Keratinocyte (primary cell): ENCODE measurements at regions not wholly inside any gene's neighbourhood (a gene's known extent, or its start where the extent isn't known, plus 50 kb on each side); places are given as distances from the start of the nearest gene placed in this dataset.

Experiments used
- DNase-seq: peaks from one replicate; pipeline ENCODE4 v3.0.0-alpha.2; 2011; ENCODE audit warnings: low read depth, missing footprints, low spot score
- FAIRE-seq: peaks from 2 replicates; lab custom pipeline; 2011; peaks lifted over from hg19 to GRCh38; lab: Jason Lieb, UNC
- H2AFZ ChIP-seq: 2 replicates; pipeline ENCODE4 v1.6.0; 2012; ENCODE audit warnings: low read length, control low read depth, inconsistent platforms; ENCODE audit not compliant: control insufficient read depth
- H3K27ac ChIP-seq: 2 replicates; pipeline ENCODE4 v1.5.1; 2011; ENCODE audit warnings: low read length; ENCODE audit not compliant: control insufficient read depth, insufficient read depth
- H3K27me3 ChIP-seq: 3 replicates; pipeline ENCODE4 v1.6.0; 2011; ENCODE audit warnings: low read length; ENCODE audit not compliant: control insufficient read depth, insufficient read depth; ENCODE audit errors: extremely low read depth
- H3K36me3 ChIP-seq, 2 experiments: 2 replicates in 1 of 2; 3 replicates in 1 of 2; pipeline ENCODE4 v1.5.1; 2011; ENCODE audit warnings: low read length in 2 of 2, mild to moderate bottlenecking in 1 of 2; ENCODE audit not compliant: control insufficient read depth in 2 of 2, insufficient read depth in 2 of 2; ENCODE audit errors: extremely low read depth in 1 of 2
- H3K4me1 ChIP-seq: 3 replicates; pipeline ENCODE4 v1.5.1; 2011; ENCODE audit warnings: low read length; ENCODE audit not compliant: control insufficient read depth, insufficient read depth; ENCODE audit errors: extremely low read depth
- H3K4me2 ChIP-seq: 3 replicates; pipeline ENCODE4 v1.6.0; 2011; ENCODE audit warnings: low read depth, low read length; ENCODE audit not compliant: control insufficient read depth, insufficient read depth; ENCODE audit errors: extremely low read depth
- H3K4me3 ChIP-seq, 3 experiments: fragments of 200-600 bp in 1 of 3; sonication (generic) in 1 of 3; 2 replicates in 2 of 3; 3 replicates in 1 of 3; pipeline ENCODE4 v1.5.1; 2011 to 2016; ENCODE audit warnings: low read length in 3 of 3, mild to moderate bottlenecking in 3 of 3, control low read depth in 2 of 3, inconsistent platforms in 1 of 3, low read depth in 1 of 3, mixed read lengths in 1 of 3, mixed run types in 1 of 3, moderate library complexity in 1 of 3; ENCODE audit not compliant: control insufficient read depth in 2 of 3, insufficient read depth in 2 of 3; ENCODE audit errors: extremely low read depth in 1 of 3
- H3K79me2 ChIP-seq: 2 replicates; pipeline ENCODE4 v1.6.0; 2012; ENCODE audit warnings: low read length; ENCODE audit not compliant: control insufficient read depth, insufficient read depth
- H3K9ac ChIP-seq: 3 replicates; pipeline ENCODE4 v1.6.0; 2011; ENCODE audit warnings: low read length; ENCODE audit not compliant: control insufficient read depth, insufficient read depth; ENCODE audit errors: extremely low read depth
- H3K9me1 ChIP-seq: 3 replicates; pipeline ENCODE4 v1.6.0; 2011; ENCODE audit warnings: low read length; ENCODE audit not compliant: control insufficient read depth, insufficient read depth; ENCODE audit errors: extremely low read depth
- H3K9me3 ChIP-seq: 2 replicates; pipeline ENCODE4 v1.5.1; 2012; ENCODE audit warnings: low read depth, low read length; ENCODE audit not compliant: control insufficient read depth
- H4K20me1 ChIP-seq: 3 replicates; pipeline ENCODE4 v1.6.0; 2011; ENCODE audit warnings: low read length; ENCODE audit not compliant: control insufficient read depth, insufficient read depth; ENCODE audit errors: extremely low read depth
- CTCF ChIP-seq, 3 experiments: IDR thresholded peaks in 1 of 3; conservative IDR thresholded peaks in 1 of 3; optimal IDR thresholded peaks in 1 of 3; 2 replicates in 2 of 3; 3 replicates in 1 of 3; pipeline versions ENCODE3 to v1.5.1; 2011; ENCODE audit warnings: low read length in 3 of 3, mild to moderate bottlenecking in 3 of 3, moderate library complexity in 2 of 3, control low read depth in 1 of 3, inconsistent platforms in 1 of 3; ENCODE audit not compliant: insufficient read depth in 2 of 3; ENCODE audit errors: extremely low read depth in 1 of 3
- EZH2 ChIP-seq: IDR thresholded peaks from one replicate; pipeline ENCODE4 v1.6.1; 2012; ENCODE audit warnings: inconsistent platforms, mild to moderate bottlenecking, low read length, moderate library complexity
- dilution Hi-C: fragments of 300-500 bp; cut with MboI; formaldehyde crosslinking; loops from one replicate; pipeline ENCODE4 v1.7.0; 2020; ENCODE audit warnings: low sequenced_read_pairs; ENCODE audit not compliant: extremely low pct_ligation_motif_present

- H2AFZ ChIP-seq, result no peak overlapping the region
- H3K36me3 ChIP-seq, result no peaks in the 10 kb centered on the region
- TF ChIP-seq CTCF (optimal IDR thresholded peaks at IDR 0.05 in 1 of 3, IDR thresholded peaks at IDR 0.05 in 1 of 3, conservative IDR thresholded peaks at IDR 0.05 in 1 of 3; ENCODE audit: extremely low read depth in 1 of 3, insufficient read depth in 2 of 3, low read length in 3 of 3) (no peak), EZH2 (no peak)
- no peak overlapping the region for H3K4me2 ChIP-seq
- FAIRE-seq (no peak), DNase-seq (no peak)
- no peaks in the 10 kb centered on the region for H3K9me1 ChIP-seq
- H3K9ac ChIP-seq, result no peak overlapping the region
- H3K27ac ChIP-seq, result no peak overlapping the region
- no peaks in the 10 kb centered on the region for H3K27me3 ChIP-seq
- no peaks in the 10 kb centered on the region for H4K20me1 ChIP-seq
- H3K4me1 ChIP-seq, result no peaks in the 10 kb centered on the region
- no peaks in the 10 kb centered on the region for H3K79me2 ChIP-seq
- no peak overlapping the region for H3K4me3 ChIP-seq
- dilution Hi-C loops, result no loop called here
- no peaks in the 10 kb centered on the region for H3K9me3 ChIP-seq
Measured at GRCh38 chr5:97375959-97376358, 192.9 kb upstream of the RIOK2 start.

GRCh38 chr5:97377582-97377981 is 194.5 kb upstream of the RIOK2 start:
- H3K4me1 ChIP-seq, result no peaks in the 10 kb centered on the region
- DNase-seq (no peak), FAIRE-seq (no peak)
- no peaks in the 10 kb centered on the region for H3K9me1 ChIP-seq
- no peak overlapping the region for H2AFZ ChIP-seq
- no peaks in the 10 kb centered on the region for H3K9me3 ChIP-seq
- no peaks in the 10 kb centered on the region for H3K36me3 ChIP-seq
- no peak overlapping the region for H3K27ac ChIP-seq
- no peaks in the 10 kb centered on the region for H3K79me2 ChIP-seq
- TF ChIP-seq CTCF (optimal IDR thresholded peaks at IDR 0.05 in 1 of 3, IDR thresholded peaks at IDR 0.05 in 1 of 3, conservative IDR thresholded peaks at IDR 0.05 in 1 of 3; ENCODE audit: extremely low read depth in 1 of 3, insufficient read depth in 2 of 3, low read length in 3 of 3) (no peak), EZH2 (no peak)
- H3K27me3 ChIP-seq, result no peaks in the 10 kb centered on the region
- H3K4me2 ChIP-seq, result no peak overlapping the region
- H3K4me3 ChIP-seq, result no peak overlapping the region
- no peaks in the 10 kb centered on the region for H4K20me1 ChIP-seq
- dilution Hi-C loops, result no loop called here
- no peak overlapping the region for H3K9ac ChIP-seq
